Karpas-422 (cell line): ENCODE measurements at regions not wholly inside any gene's neighbourhood (a gene's known extent, or its start where the extent isn't known, plus 50 kb on each side); places are given as distances from the start of the nearest gene placed in this dataset.
A peak's percentile ranks its signal among the peaks of the same experiment; 100 is the strongest.
"Not testable (repeated sequence)": the region's sequence is repeated elsewhere in the genome, so short reads cannot be mapped to it uniquely, and the experiment has no call there.

Source experiments
- DNase-seq: peaks from one replicate; pipeline ENCODE4 v3.0.0-alpha.2; 2015
- H2AFZ ChIP-seq: fragments of 200-600 bp; sonication (generic); 2 replicates; pipeline ENCODE4 v1.6.1; 2014; ENCODE audit warnings: antibody characterized with exemption, low read length, mixed read lengths
- H3K27ac ChIP-seq: fragments of 200-600 bp; sonication (generic); 2 replicates; pipeline ENCODE4 v1.5.1; 2014; ENCODE audit warnings: mild to moderate bottlenecking, low read length, moderate library complexity
- H3K27me3 ChIP-seq: fragments of 200-600 bp; sonication (generic); 2 replicates; pipeline ENCODE4 v1.6.1; 2014; ENCODE audit warnings: low read length, mixed read lengths
- H3K36me3 ChIP-seq: fragments of 200-600 bp; sonication (generic); 2 replicates; pipeline ENCODE4 v1.6.1; 2014; ENCODE audit warnings: low read length, mixed read lengths; ENCODE audit not compliant: insufficient read depth
- H3K4me1 ChIP-seq: fragments of 200-600 bp; sonication (generic); 2 replicates; pipeline ENCODE4 v1.6.1; 2014; ENCODE audit warnings: mild to moderate bottlenecking, low read length, mixed read lengths
- H3K4me2 ChIP-seq: fragments of 200-600 bp; sonication (generic); 2 replicates; pipeline ENCODE4 v1.6.1; 2014; ENCODE audit warnings: low read length, low read depth, mild to moderate bottlenecking; ENCODE audit not compliant: poor library complexity, severe bottlenecking
- H3K4me3 ChIP-seq: fragments of 200-600 bp; sonication (generic); 2 replicates; pipeline ENCODE4 v1.5.1; 2014; ENCODE audit warnings: mild to moderate bottlenecking, antibody characterized with exemption, low read length, mixed read lengths
- H3K79me2 ChIP-seq: fragments of 200-600 bp; sonication (generic); 2 replicates; pipeline ENCODE4 v1.6.1; 2014; ENCODE audit warnings: mild to moderate bottlenecking, low read length, mixed read lengths
- H3K9ac ChIP-seq: fragments of 200-600 bp; sonication (generic); 2 replicates; pipeline ENCODE4 v1.6.0; 2014; ENCODE audit warnings: low read length
- H3K9me2 ChIP-seq: fragments of 200-600 bp; sonication (generic), shearing (Covaris generic); replicated peaks from 2 replicates; pipeline ENCODE4 v1.6.0; 2014; ENCODE audit warnings: mild to moderate bottlenecking, low read length, moderate library complexity; ENCODE audit not compliant: insufficient read depth
- H3K9me3 ChIP-seq: fragments of 300-700, 200-600 bp; sonication (generic); 2 replicates; pipeline ENCODE4 v1.6.1; 2014; ENCODE audit warnings: low read length, mixed read lengths
- H4K20me1 ChIP-seq: fragments of 200-600 bp; sonication (generic); 2 replicates; pipeline ENCODE4 v1.6.1; 2014; ENCODE audit warnings: mild to moderate bottlenecking, antibody characterized with exemption, low read length, low read depth; ENCODE audit not compliant: insufficient read depth

DNA sequence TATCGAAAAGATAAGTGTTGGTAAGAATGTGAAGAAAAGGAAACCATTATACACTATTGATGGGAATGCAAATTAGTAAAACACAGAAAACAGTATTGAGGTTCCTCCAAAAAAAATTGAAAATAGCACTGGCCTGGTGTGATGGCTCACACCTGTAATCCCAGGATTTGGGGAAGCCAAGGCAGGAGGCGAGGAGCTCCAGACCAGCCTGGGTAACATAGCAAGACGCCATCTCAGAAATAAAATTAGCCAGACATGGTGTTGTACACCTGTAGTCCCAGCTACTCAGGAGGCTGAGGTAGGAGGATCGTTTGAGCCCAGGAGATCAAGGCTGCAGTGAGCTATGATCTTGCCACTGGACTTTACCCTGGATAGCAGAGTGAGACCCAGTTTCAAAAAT, 5303.4 kb upstream of the TPTE start:
- H2AFZ ChIP-seq, H3K9me3 ChIP-seq, H4K20me1 ChIP-seq, H3K36me3 ChIP-seq, H3K27ac ChIP-seq, H3K9ac ChIP-seq, H3K27me3 ChIP-seq, H3K9me2 ChIP-seq, H3K79me2 ChIP-seq, H3K4me2 ChIP-seq, H3K4me1 ChIP-seq, H3K4me3 ChIP-seq: not testable (repeated sequence)
- DNase-seq = peak; percentile 19

DNA sequence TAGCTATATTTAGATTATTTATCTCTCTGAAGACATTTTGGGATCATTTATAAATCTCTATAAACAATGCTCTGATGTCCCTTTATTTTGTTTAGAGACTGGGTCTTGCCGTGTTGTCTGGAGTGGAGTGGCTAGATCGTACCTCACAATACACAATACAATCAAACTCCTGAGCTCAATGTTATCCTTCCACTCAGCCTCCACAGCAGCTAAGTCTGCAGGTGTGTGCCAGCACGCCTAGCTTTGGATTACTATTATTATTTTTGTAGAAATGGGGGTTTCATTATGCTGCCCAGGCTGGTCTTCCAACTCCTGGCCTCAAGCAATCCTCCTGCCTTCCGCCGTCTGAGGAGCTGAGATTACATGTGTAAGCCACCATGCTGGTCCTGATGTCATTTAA, 5301.4 kb upstream of the TPTE start:
- H3K79me2 ChIP-seq, H3K9me2 ChIP-seq, H4K20me1 ChIP-seq, H3K4me2 ChIP-seq, H3K27ac ChIP-seq, H3K4me1 ChIP-seq, H3K9me3 ChIP-seq, H3K9ac ChIP-seq, H2AFZ ChIP-seq, H3K36me3 ChIP-seq, H3K4me3 ChIP-seq, H3K27me3 ChIP-seq: not testable (repeated sequence)
- peak; percentile 33 for DNase-seq

DNA sequence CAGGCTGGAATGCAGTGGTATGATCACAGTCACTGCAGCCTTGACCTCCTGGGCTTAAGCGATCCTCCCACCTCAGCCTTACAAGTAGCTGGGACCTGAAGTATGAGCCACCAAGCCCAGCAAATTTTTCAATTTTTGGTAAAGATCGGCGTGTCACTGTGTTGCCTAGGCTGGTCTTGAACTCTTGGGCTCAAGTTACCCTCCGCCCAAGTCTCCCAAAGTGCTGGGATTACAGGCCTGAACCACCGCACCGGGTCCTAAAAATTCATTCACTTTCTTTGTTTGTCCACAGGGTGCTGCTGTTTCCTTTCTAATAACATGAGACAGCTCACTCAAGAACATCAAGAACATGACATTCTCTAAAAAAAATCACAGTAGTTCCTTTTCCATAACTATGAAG, 5300.9 kb upstream of the TPTE start:
- not testable (repeated sequence) for H2AFZ ChIP-seq, H3K36me3 ChIP-seq, H3K4me3 ChIP-seq, H3K9me2 ChIP-seq, H3K27ac ChIP-seq, H3K9ac ChIP-seq, H3K4me1 ChIP-seq, H4K20me1 ChIP-seq, H3K27me3 ChIP-seq, H3K4me2 ChIP-seq, H3K79me2 ChIP-seq, H3K9me3 ChIP-seq
- DNase-seq = peak; percentile 86

DNA sequence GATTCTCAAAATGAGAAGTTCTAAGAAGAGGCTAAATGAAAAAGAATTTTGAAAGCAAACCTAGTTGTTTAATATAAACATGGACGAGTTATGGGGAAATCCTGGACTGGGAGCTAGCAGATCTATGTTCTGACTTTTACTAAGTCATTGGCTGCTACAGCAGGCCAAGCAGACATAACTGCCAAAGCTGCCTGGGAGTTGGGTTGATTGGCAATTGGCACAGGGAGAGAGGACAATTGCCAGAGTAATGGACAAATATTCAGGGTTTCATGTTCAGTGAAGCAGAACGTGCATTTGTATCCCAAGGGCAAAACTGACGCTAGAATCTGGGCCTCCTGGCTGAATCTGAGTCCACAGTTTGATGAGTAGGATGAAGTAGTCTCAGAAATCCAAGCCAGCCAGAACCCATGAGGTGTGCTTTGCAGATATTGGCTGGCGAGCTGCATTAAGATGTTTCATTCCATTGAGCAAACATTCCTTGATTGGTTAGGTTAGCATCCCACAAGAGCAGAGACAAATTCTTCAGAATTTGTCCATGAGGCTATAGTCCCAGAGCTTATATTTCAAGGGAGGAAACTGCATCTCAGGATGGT, 5299.8 kb upstream of the TPTE start:
- not testable (repeated sequence) for H3K27ac ChIP-seq, H3K4me3 ChIP-seq, H3K4me2 ChIP-seq, DNase-seq, H3K9me3 ChIP-seq, H3K27me3 ChIP-seq, H3K4me1 ChIP-seq, H3K9ac ChIP-seq, H2AFZ ChIP-seq, H3K79me2 ChIP-seq, H4K20me1 ChIP-seq, H3K36me3 ChIP-seq, H3K9me2 ChIP-seq

DNA sequence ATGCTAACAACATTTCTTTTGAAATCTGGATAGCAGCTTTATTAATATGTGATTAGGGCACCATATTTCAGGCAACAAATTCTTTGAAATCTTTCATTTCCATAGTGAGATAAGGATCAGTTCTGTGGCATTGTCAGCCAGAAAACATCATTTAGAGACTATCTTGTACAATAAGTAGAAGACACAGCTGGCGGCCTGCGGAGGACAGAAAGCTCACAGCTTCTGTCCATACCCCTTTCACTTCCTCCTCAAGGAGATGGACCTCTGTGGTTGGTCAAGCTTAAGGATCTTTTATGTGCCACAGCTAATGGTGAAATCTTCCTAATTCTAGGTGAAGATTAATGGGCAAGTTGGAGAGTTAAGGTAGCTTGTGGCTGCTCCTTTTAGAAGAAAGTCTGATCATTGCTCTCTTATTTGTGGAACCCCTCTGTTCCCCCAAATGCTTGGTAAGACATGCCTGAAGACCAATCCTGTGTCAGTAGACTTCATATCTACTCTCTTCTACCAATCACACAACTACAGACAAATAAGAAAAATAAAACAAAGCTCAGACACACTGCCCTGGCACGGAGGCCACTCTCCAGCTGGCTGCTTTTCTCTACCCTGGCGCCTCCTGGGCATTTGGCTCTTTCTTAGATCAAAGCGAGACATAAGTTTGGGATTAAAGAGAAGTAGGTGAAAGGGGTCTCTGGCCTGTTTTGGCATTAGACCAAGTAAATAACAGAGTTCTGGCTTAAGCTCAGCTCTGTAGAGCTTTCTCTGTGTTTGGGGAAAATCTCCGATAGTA, 5298.2 kb upstream of the TPTE start:
- H3K27ac ChIP-seq, H3K4me3 ChIP-seq, H3K79me2 ChIP-seq, H3K9me3 ChIP-seq, H3K4me2 ChIP-seq, H3K9ac ChIP-seq, H2AFZ ChIP-seq, H4K20me1 ChIP-seq, H3K27me3 ChIP-seq, H3K36me3 ChIP-seq, H3K9me2 ChIP-seq, H3K4me1 ChIP-seq: not testable (repeated sequence)
- DNase-seq = peak; percentile 41

DNA sequence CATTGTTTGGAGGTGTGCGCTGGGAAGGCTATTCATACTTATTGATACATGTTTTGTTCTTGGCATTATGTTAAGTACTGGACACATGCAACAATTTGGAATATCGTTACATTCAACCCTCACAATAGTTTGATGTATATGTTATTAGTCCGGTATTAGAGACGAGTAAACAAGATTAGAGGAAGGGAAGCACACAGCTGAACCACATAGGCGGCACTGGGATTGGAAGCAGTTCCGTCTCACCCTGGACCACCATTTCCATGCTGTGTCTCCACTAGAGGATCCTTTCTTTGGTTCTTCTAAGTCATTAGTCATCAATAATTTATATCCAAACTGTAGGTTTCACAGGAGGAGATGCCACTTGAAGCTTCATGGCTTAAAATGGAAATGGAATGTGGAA, 5297.2 kb upstream of the TPTE start:
- H3K4me2 ChIP-seq, H2AFZ ChIP-seq, H3K27ac ChIP-seq, H3K9ac ChIP-seq, H3K9me2 ChIP-seq, H3K4me1 ChIP-seq, H3K79me2 ChIP-seq, H3K27me3 ChIP-seq, H3K4me3 ChIP-seq, H3K36me3 ChIP-seq, H4K20me1 ChIP-seq: not testable (repeated sequence)
- peaks cover 11% of the 10 kb centered on the region for H3K9me3 ChIP-seq
- peak; percentile 16 for DNase-seq

DNA sequence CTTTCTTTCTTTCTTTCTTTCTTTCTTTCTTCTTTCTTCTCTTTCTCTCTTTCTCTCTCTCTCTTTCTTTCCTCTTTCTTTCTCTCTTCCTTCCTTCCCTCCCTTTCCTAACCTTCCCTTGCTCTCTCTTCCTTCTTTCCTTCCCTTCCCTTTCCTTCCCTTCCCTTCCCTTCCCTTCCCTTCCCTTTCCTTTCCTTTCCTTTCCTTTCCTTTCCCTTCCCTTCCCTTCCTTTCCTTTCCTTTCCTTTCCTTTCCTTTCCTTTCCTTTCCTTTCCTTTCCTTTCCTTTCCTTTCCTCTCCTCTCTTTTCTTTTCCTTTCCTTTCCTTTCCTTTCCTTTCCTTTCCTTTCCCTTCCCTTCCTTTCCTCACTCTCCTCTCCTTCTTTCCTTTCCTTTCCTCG, 5294.1 kb upstream of the TPTE start:
- not testable (repeated sequence) for H3K27ac ChIP-seq, H2AFZ ChIP-seq, H3K4me2 ChIP-seq, H3K79me2 ChIP-seq, H3K27me3 ChIP-seq, H4K20me1 ChIP-seq, H3K4me1 ChIP-seq, H3K36me3 ChIP-seq, H3K4me3 ChIP-seq, DNase-seq, H3K9ac ChIP-seq, H3K9me2 ChIP-seq
- H3K9me3 ChIP-seq = peaks cover 20% of the 10 kb centered on the region

DNA sequence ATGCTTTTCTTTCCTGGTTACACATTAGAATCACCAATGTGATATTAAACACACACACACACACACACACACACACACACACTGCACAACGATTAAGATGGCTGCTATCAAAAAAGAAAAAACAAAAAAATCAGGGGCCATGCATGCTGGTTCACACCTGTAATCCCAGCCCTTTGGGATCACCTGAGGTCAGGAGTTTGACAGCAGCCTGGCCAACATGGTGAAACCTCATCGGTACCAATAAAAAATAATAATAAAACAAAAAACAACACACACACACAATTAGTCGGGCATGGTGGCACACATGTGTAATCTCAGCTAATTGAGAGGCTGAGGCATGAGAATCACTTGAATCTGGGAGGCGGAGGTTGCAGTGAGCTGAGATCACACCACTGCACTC, 5290.8 kb upstream of the TPTE start:
- not testable (repeated sequence) for H3K27ac ChIP-seq, H3K9me2 ChIP-seq, H3K4me1 ChIP-seq, H3K27me3 ChIP-seq, H4K20me1 ChIP-seq, H3K79me2 ChIP-seq, H2AFZ ChIP-seq, H3K36me3 ChIP-seq, H3K9ac ChIP-seq, H3K4me2 ChIP-seq, H3K4me3 ChIP-seq
- peaks cover 23% of the 10 kb centered on the region for H3K9me3 ChIP-seq
- peak; percentile 39 for DNase-seq

DNA sequence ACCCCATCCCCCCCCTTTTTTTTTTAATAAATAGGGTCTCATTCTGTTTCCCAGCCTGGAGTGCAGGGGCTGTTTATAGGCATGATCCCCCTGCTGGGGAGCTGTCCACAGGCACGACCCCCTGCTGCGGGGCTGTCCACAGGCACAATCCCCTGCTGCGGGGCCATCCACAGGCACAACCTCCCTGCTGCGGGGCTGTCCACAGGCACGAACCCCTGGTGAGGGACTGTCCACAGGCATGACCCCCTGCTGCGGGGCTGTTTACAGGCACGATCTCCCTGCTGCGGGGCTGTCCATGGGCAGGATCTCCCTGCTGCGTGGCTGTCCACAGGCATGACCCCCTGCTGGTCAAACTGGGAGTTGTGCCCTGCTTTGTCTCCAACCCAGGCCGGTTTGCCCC, 5290.1 kb upstream of the TPTE start:
- not testable (repeated sequence) for H3K36me3 ChIP-seq, H3K4me3 ChIP-seq, H2AFZ ChIP-seq, H3K79me2 ChIP-seq, H3K9ac ChIP-seq, H3K9me2 ChIP-seq, H3K4me1 ChIP-seq, H3K27me3 ChIP-seq, H3K27ac ChIP-seq, H4K20me1 ChIP-seq, H3K4me2 ChIP-seq
- H3K9me3 ChIP-seq = peaks cover 20% of the 10 kb centered on the region
- peak; percentile 19 for DNase-seq
